ENCODE measurements at regions not wholly inside any gene's neighbourhood (a gene's known extent, or its start where the extent isn't known, plus 50 kb on each side); places are given as distances from the start of the nearest gene placed in this dataset.

DNA sequence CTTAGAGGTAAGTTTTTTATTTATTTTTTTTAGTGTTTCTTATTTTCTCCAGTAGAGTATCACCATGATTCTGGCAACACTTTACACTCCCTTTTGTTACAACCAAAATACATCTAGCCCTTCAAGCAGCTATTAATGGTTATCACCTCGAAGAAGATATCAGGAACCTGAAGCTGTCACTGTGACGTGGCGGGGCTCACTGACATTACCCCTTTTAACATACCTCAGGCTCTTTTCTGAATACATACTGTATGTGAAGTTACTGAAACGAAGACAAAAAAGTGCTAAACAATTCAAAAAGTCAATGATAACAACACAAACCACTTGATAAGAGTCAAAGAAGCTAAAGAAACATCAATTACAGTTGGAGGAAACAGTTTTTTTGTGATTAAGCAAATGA lies 1218.7 kb downstream of the EFNB2 start:
- no peak for DNase-seq (ENCODE audit: low spot score)

DNA sequence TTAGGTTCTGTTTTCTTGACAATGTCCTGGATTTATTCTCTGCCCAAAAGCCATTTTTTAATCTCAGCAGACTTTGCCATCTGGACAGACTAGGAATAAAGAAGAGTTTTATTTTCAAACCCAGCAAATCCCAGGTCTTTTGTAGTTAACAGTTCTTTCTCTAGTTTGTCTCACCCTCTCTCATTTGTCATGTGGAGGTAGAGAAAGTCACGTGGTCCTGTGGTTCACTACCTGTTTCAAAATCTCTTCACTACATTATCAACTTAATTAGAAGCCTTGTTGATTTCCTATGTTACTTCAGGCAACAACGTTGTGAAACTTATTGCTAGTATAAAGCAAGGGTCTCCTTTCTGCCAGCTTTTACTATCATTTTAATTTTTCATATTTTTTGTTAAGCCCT lies 1222.6 kb downstream of the EFNB2 start:
- DNase-seq (ENCODE audit: low spot score) = no peak

DNA sequence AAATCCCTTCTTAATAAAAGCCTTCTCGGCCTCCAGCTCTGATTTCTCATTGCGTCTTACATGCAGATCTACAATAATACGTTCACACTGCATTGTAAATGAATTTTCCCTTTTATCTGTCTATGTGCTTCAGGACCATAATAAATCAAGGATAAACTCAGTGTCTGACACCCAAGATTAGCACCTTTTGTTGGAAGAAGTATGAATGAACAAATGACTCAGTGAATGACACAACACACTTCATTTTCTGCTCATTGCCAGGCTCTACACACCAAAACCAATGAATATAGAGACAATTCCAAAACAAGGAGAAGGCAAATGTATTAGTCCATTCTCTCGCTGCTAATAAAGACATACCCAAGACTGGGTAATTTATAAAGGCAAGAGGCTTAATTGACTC lies 1224.4 kb downstream of the EFNB2 start:
- no peak for DNase-seq (ENCODE audit: low spot score)

GRCh38 chr13:105307776-105308175 lies 1227.7 kb downstream of the EFNB2 start:
- DNase-seq (ENCODE audit: low spot score) = no peak

DNA sequence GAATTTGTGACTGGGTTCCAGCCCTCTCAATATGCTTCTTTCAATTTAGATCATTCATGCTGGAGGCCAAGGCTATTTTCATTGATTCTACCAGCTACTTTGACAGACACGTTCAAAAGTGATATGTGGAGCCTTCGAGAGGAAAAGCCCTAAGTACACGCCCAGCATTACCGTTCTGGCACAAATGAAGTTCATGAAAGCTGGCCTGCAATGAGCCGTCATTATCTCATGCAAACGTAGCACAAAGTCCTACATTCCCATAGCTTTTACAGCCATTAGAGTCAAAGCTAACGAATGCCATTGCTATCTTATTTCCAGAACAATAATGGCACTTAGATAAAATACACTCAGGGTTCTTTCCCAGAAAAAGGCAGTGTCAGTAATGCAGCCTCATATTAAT lies 1237.6 kb downstream of the EFNB2 start:
- no peak for DNase-seq (ENCODE audit: low spot score)

GRCh38 chr13:105291987-105292386 lies 1243.5 kb downstream of the EFNB2 start:
- no peak for DNase-seq (ENCODE audit: low spot score)

- DNase-seq (ENCODE audit: low spot score) = no peak
These were observed 1244.9 kb downstream of the EFNB2 start for GRCh38 chr13:105290596-105290995.

GRCh38 chr13:105285526-105285925 lies 1249.9 kb downstream of the EFNB2 start:
- no peak for DNase-seq (ENCODE audit: low spot score)

DNA sequence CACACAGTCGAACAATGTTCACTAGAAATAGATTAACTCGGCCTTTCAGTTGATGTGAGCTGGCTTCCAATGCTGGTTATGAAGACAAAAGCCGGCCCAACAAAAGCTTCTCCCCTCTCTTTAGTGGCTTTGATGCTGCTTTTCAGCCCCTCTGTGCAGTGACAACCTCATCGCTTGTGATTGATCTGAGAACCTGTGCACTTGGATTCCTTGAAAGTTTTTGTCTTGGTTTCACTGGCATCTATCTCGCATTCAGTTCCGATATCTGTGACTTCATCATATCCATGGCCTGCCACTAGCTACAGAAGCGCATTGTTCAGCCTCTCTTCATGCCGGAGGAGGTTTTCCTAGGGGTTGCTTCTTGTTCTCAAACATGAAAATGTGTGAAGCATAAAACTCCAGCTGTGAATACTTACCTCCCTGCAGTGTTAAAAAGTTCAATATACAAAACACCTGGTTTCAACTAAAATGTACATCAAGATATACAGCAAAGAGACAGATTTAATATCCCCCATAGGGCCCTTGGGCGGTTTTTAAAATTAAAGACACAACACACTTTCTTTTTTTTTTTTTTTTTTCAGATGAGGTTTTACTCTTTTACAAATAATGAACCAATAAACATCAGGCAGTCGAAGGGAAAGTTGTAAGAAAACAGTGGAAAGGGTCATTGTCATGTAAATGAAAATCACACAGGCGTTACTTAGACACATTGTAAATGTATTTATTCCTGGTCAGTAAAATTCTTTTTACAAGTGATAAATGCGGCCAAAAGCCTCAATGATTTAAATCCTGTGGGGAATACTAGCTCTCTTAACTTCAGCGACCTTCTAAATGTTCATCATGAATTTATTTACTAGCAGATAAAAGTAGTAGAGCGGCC lies 1252.8 kb downstream of the EFNB2 start:
- DNase-seq (ENCODE audit: low spot score) = no peak

GRCh38 chr13:105278943-105279381 lies 1256.5 kb downstream of the EFNB2 start:
- DNase-seq (ENCODE audit: low spot score) = no peak

GRCh38 chr13:105276571-105276970 lies 1258.9 kb downstream of the EFNB2 start:
- DNase-seq (ENCODE audit: low spot score) = no peak

- no peak for DNase-seq (ENCODE audit: low spot score)
These were observed 1261.7 kb downstream of the EFNB2 start for GRCh38 chr13:105273665-105274222.

DNA sequence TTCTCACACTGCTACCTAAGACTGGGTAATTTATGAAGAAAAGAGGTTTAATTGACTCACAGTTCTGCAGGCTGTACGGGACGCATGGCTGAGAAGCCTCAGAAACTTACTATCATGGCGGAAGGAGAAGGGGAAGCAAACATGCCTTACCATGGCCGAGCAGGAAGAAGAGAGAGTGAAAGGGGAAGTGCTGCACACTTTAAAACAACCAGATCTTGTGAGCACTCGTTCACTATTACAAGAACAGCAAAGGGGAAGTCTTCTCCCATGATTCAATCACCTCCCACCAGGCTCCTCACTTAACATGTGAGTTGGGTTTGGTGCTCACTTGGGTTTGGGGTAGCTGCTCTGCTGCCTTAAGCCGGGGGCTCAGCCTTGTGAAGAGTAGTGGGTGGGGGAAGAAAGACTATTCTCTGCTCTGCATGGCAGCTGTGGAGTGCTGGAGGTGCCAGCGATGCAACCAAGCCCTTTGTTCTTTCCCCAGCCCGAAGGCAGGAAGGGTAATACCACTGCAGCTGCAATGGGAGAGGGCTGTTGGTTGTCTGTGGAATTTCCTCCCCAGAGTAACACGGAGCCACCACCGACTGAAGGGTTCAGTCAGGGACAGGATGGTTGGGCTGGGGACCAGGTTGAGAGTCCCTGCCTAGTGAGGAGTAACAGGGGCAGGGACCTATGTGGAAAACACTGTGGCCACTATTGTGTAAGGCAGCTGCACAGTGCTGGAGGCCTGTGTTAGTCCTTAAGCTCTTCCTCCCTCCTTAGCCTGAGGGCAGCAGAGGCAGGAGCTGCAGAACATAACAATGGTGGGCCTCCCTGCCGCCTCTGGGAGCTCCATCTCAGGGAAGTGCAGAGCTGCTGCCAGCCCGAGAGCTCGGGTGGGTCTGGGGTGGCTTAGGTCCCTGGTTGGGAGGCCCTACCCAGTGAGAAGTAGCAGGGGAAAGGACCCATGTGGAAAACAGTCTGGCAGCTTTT lies 1262.5 kb downstream of the EFNB2 start:
- DNase-seq (ENCODE audit: low spot score) = no peak

GRCh38 chr13:105266615-105267014 lies 1268.8 kb downstream of the EFNB2 start:
- no peak for DNase-seq (ENCODE audit: low spot score)

DNA sequence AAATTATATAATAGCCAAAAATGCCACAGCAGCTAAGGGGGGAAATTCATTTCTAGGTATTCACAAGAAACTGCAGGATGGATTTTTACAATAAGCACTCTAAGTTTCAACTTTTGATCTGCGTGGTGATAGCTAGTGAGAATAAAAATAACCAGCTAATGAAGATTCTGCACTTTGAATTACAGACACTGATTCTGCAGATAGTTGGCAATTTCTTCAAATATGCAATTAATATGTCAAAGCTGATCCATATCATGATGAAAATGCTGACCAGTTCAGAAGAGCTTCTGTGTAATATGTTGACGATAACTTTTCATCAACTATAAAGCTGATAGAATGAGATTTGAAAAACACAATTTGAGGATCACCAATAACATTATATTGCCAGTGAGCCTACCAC lies 1272.9 kb downstream of the EFNB2 start:
- no peak for DNase-seq (ENCODE audit: low spot score)

DNA sequence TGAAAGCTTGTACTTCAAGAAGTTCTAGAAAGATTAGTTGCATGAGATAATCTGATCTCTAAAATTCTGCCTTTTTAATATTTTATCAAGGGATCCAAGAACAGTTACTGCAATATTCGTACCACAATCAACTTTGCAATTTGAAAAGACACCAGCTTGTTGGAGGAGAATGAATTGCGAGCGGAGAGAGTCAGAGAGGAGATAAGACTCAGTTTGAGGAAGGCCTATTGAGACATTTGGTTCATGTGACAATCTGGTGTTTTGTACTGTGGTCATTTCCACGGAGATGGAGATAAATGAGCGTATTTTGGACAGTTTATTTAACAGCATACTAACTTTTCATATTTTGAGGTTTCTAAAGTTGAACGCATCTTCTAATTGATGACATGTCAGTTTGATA lies 1276.0 kb downstream of the EFNB2 start:
- no peak for DNase-seq (ENCODE audit: low spot score)

- no peak for DNase-seq (ENCODE audit: low spot score)
These were observed 1280.0 kb downstream of the EFNB2 start for GRCh38 chr13:105255472-105255871.

GRCh38 chr13:105251293-105251692 lies 1284.2 kb downstream of the EFNB2 start:
- no peak for DNase-seq (ENCODE audit: low spot score)

DNA sequence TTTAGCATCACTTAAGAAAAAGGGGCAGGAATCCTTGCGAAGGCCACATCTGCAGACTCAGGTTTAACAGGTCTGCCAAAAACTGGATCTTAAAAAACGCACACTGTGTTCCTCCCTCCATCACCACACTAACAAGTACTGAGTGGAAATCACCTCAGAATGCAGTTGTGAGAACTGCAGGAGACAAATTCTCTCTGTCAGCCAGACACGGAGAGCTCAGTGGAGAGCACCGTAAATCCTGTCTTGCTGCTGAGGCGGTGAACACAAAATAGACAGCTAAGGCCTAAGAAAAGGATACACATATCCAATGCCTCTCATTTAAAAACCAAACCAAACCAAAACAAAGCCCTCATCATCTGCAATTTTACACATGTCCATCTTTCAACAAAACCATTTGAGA lies 1287.6 kb downstream of the EFNB2 start:
- no peak for DNase-seq (ENCODE audit: low spot score)

DNA sequence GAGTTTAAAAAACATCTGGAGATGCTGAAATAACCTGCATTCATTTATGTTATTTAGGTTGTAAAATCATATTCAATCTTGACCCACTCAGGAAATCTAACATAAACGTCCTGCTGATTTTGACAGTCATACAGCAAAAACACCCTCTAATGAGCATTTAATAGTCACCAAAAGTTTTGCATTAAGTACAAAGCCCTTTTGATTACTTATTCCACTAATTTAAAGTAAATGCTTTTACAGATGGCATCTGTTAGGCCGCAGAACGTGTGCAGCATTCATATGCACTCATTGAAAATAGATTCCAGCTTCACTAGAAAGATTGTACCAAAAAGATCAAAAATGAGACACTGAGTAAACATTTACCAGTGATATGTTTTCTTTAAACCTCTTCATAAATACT lies 1295.1 kb downstream of the EFNB2 start:
- no peak for DNase-seq (ENCODE audit: low spot score)

GRCh38 chr13:105232439-105232838 lies 1303.0 kb downstream of the EFNB2 start:
- DNase-seq (ENCODE audit: low spot score) = no peak

- no peak for DNase-seq (ENCODE audit: low spot score)
These were observed 1303.5 kb downstream of the EFNB2 start for GRCh38 chr13:105232006-105232405.

- DNase-seq (ENCODE audit: low spot score) = no peak
These were observed 1303.9 kb downstream of the EFNB2 start for GRCh38 chr13:105231579-105231978.

Data from SW480 (cell line).